Adrenal gland (tissue), 5 donors: ENCODE measurements at regions not wholly inside any gene's neighbourhood (a gene's known extent, or its start where the extent isn't known, plus 50 kb on each side); places are given as distances from the start of the nearest gene placed in this dataset.

Source experiments
- POLR2A ChIP-seq, 2 donors: fragments of 450-650 bp; IDR thresholded peaks; one replicate each; pipeline ENCODE4 v1.6.1; 2017; ENCODE audit warnings: antibody characterized with exemption in 2 of 2, mild to moderate bottlenecking in 2 of 2, moderate library complexity in 1 of 2
- TF ChIP-seq, protein P1 (sequence below), 6 experiments: fragments of 450-650 bp in 4 of 6; fragments of 200-600 bp in 2 of 6; sonication (generic) in 1 of 6; IDR thresholded peaks; 1 replicate in 5 of 6; 2 replicates in 1 of 6; pipeline versions ENCODE4 v1.5.1 to v1.8.0; 2016 to 2021; ENCODE audit warnings: antibody characterized with exemption in 6 of 6, mild to moderate bottlenecking in 2 of 6, moderate library complexity in 1 of 6
- donor health status: DM: no; HTN: no; CAD: no.

DNA sequence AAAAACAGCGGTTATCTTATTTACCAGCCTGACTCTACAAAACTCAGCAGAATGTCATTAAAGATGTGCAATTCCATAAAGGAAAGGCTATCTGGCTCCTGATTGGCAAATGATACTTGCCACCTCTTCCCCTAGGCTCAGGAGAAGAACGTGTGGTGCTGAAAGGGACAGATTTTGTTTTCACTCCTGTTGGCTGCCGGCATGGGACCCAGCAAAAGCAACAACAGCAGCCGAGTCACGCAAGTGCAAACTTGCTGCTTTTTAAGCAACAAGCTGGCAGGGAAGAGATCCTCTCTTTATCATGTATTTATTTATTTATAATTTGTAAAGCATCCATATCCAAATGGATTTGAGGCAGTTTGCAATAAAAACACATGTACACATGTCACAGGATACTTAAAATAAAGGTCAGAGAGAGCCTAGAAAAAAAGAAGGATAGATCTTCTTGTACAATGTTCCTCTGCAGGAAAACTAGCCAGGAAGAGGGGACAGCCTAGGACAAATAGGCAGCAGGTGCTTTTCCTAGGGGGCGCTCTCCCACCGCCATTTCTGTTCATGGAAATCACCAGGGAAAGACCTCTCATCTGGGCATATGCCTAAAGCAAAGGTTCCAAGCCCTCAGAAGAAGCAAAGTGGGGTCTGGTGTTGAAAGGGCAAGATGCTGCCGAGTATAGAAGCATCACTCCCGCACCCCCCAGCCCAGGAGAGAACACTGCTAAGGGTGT lies 799.3 kb downstream of the BCL11A start:
- TF ChIP-seq POLR2A (IDR thresholded peaks at IDR 0.05), result no peak
- TF ChIP-seq, protein P1, sequence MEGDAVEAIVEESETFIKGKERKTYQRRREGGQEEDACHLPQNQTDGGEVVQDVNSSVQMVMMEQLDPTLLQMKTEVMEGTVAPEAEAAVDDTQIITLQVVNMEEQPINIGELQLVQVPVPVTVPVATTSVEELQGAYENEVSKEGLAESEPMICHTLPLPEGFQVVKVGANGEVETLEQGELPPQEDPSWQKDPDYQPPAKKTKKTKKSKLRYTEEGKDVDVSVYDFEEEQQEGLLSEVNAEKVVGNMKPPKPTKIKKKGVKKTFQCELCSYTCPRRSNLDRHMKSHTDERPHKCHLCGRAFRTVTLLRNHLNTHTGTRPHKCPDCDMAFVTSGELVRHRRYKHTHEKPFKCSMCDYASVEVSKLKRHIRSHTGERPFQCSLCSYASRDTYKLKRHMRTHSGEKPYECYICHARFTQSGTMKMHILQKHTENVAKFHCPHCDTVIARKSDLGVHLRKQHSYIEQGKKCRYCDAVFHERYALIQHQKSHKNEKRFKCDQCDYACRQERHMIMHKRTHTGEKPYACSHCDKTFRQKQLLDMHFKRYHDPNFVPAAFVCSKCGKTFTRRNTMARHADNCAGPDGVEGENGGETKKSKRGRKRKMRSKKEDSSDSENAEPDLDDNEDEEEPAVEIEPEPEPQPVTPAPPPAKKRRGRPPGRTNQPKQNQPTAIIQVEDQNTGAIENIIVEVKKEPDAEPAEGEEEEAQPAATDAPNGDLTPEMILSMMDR (IDR thresholded peaks at IDR 0.05), result no peak
